A673 (cell line): ENCODE measurements at regions not wholly inside any gene's neighbourhood (a gene's known extent, or its start where the extent isn't known, plus 50 kb on each side); places are given as distances from the start of the nearest gene placed in this dataset.
"Not testable (repeated sequence)": the region's sequence is repeated elsewhere in the genome, so short reads cannot be mapped to it uniquely, and the experiment has no call there.

Source experiments
- EZH2 ChIP-seq: fragments of 200-600 bp; sonication (generic); IDR thresholded peaks from 2 replicates; pipeline ENCODE4 v1.6.1; 2017; ENCODE audit warnings: borderline replicate concordance, low read depth, mild to moderate bottlenecking, mixed read lengths, antibody characterized with exemption, low read length; ENCODE audit not compliant: poor library complexity, severe bottlenecking
- TF ChIP-seq, protein P1 (sequence below): fragments of 300-800, 200-600 bp; sonication (generic); conservative IDR thresholded peaks from 2 replicates; pipeline ENCODE4 v1.5.1; 2017; ENCODE audit warnings: low read depth, mild to moderate bottlenecking, antibody characterized with exemption, low read length, moderate library complexity, mixed read lengths

DNA sequence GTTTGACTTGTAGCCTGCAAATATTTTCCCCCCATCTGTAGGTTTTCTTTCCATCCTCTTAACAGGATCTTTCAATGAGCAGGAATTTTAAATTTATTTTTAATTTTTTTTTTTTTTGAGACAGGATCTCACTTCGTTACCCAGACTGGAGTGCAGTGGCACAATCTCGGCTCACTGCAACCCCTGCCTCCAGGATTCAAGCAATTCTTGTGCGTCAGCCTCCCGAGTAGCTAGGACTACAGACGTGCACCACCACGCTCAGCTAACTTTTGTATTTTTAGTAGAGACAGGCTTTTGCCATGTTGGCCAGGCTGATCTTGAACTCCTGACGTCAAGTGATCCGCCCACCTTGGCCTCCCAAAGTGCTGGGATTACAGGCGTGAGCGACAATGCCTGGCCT lies 335.2 kb upstream of the TNRC6C start:
- TF ChIP-seq, protein P1, sequence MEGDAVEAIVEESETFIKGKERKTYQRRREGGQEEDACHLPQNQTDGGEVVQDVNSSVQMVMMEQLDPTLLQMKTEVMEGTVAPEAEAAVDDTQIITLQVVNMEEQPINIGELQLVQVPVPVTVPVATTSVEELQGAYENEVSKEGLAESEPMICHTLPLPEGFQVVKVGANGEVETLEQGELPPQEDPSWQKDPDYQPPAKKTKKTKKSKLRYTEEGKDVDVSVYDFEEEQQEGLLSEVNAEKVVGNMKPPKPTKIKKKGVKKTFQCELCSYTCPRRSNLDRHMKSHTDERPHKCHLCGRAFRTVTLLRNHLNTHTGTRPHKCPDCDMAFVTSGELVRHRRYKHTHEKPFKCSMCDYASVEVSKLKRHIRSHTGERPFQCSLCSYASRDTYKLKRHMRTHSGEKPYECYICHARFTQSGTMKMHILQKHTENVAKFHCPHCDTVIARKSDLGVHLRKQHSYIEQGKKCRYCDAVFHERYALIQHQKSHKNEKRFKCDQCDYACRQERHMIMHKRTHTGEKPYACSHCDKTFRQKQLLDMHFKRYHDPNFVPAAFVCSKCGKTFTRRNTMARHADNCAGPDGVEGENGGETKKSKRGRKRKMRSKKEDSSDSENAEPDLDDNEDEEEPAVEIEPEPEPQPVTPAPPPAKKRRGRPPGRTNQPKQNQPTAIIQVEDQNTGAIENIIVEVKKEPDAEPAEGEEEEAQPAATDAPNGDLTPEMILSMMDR, result not testable (repeated sequence)
- not testable (repeated sequence) for TF ChIP-seq EZH2
